ENCODE measurements at regions not wholly inside any gene's neighbourhood (a gene's known extent, or its start where the extent isn't known, plus 50 kb on each side); places are given as distances from the start of the nearest gene placed in this dataset.

- H3K9me2 ChIP-seq (ENCODE audit: insufficient read depth) = no peaks in the 10 kb centered on the region
- no peaks in the 10 kb centered on the region for H3K36me3 ChIP-seq (ENCODE audit: insufficient read depth)
- no peak overlapping the region for H3K27ac ChIP-seq (ENCODE audit: low read depth)
- H3K36me3 Mint-ChIP-seq (ENCODE audit: low read depth) = no peaks in the 10 kb centered on the region
- H3K4me1 ChIP-seq (ENCODE audit: insufficient read depth) = peaks cover 8% of the 10 kb centered on the region; the same call in 1 of the 2 replicates
- no peaks in the 10 kb centered on the region for H3K79me2 ChIP-seq (replicated peaks; ENCODE audit: insufficient read depth)
- no peak overlapping the region for H2AFZ ChIP-seq
- H3K27me3 ChIP-seq (ENCODE audit: insufficient read depth) = no peaks in the 10 kb centered on the region
- no peaks in the 10 kb centered on the region for H3F3A ChIP-seq (replicated peaks; ENCODE audit: low read depth)
- H3K27ac Mint-ChIP-seq = no peak overlapping the region
- peaks cover 6% of the 10 kb centered on the region; the same call in 2 of the 3 replicates for H3K4me1 Mint-ChIP-seq
- H3K4me3 ChIP-seq = no peak overlapping the region
- ATAC-seq (no peak), DNase-seq (ENCODE audit: low spot score) (no peak)
- H3K9me3 Mint-ChIP-seq = no peaks in the 10 kb centered on the region
- H4K20me1 ChIP-seq (replicated peaks; ENCODE audit: insufficient read depth) = no peaks in the 10 kb centered on the region
- no peak overlapping the region for H3K4me2 ChIP-seq
- TF ChIP-seq EZH2 (IDR thresholded peaks at IDR 0.05; ENCODE audit: low read depth, unreplicated experiment) (no peak), POLR2AphosphoS5 (IDR thresholded peaks at IDR 0.05; ENCODE audit: low read depth) (no peak), STAT1 (IDR thresholded peaks at IDR 0.05; ENCODE audit: unreplicated experiment) (no peak), CTCF (conservative IDR thresholded peaks at IDR 0.05; ENCODE audit: low read depth in 2 of 2) (no peak), CREB1 (CRISPR knock-in tag; IDR thresholded peaks at IDR 0.05; ENCODE audit: low read depth) (no peak), ZNF331 (CRISPR knock-in tag; IDR thresholded peaks at IDR 0.05; ENCODE audit: low read depth) (no peak), ZNF114 (CRISPR knock-in tag; IDR thresholded peaks at IDR 0.05) (no peak), EZH2phosphoT487 (IDR thresholded peaks at IDR 0.05; ENCODE audit: unreplicated experiment) (no peak), NANOG (IDR thresholded peaks at IDR 0.05; ENCODE audit: borderline replicate concordance) (no peak), JUNB (IDR thresholded peaks at IDR 0.05; ENCODE audit: unreplicated experiment) (no peak), REST (IDR thresholded peaks at IDR 0.05; ENCODE audit: unreplicated experiment) (no peak), ETS1 (IDR thresholded peaks at IDR 0.05) (no peak)
- H3K4me3 Mint-ChIP-seq = no peak overlapping the region
- H3K27me3 Mint-ChIP-seq (ENCODE audit: insufficient read depth, low read depth, poor library complexity) = peaks cover under 1% of the 10 kb centered on the region
Observed at GRCh38 chr1:188514917-188515316, 1686.2 kb downstream of the PLA2G4A start.

All from GM23338 (cell line).